ENCODE measurements at regions not wholly inside any gene's neighbourhood (a gene's known extent, or its start where the extent isn't known, plus 50 kb on each side); places are given as distances from the start of the nearest gene placed in this dataset.

GRCh38 chr13:55245005-55245644 lies 1895.6 kb upstream of the PRR20A start:
- H3K27me3 Mint-ChIP-seq (ENCODE audit: unreplicated experiment), result no peaks in the 10 kb centered on the region
- peak; percentile 42 for DNase-seq (ENCODE audit: low spot score)
- TF ChIP-seq CTCF (IDR thresholded peaks at IDR 0.05; ENCODE audit: unreplicated experiment), result peak; percentile 69
- no peak overlapping the region for H3K4me3 Mint-ChIP-seq (ENCODE audit: unreplicated experiment)
- no peaks in the 10 kb centered on the region for H3K36me3 Mint-ChIP-seq (ENCODE audit: low read depth, unreplicated experiment)
- H3K4me1 Mint-ChIP-seq (ENCODE audit: unreplicated experiment), result no peaks in the 10 kb centered on the region
- H3K27ac Mint-ChIP-seq (ENCODE audit: unreplicated experiment), result no peak overlapping the region
- no peaks in the 10 kb centered on the region for H3K9me3 Mint-ChIP-seq (ENCODE audit: unreplicated experiment)

DNA sequence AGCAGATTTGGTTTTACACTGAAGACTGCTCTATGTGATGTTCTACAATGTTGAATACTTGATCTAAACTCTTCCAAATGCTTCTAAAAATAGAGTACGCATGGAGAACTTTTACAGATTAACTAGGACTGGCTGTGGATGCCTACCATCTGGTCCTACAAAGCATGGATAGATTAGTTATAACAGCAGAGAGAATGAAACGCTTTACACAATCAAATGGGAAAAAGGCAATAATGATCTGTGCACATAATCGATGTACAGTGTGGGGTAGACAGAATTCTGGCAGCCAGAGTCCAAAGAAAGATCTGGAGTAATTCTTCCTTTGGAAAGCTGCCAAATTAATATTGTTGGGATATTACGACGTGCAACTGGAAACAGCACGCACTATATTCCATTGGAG lies 1885.5 kb upstream of the PRR20A start:
- H3K27ac Mint-ChIP-seq (ENCODE audit: unreplicated experiment), result no peak overlapping the region
- no peaks in the 10 kb centered on the region for H3K27me3 Mint-ChIP-seq (ENCODE audit: unreplicated experiment)
- no peak for DNase-seq (ENCODE audit: low spot score)
- H3K9me3 Mint-ChIP-seq (ENCODE audit: unreplicated experiment), result no peaks in the 10 kb centered on the region
- no peak overlapping the region for H3K4me3 Mint-ChIP-seq (ENCODE audit: unreplicated experiment)
- H3K36me3 Mint-ChIP-seq (ENCODE audit: low read depth, unreplicated experiment), result no peaks in the 10 kb centered on the region
- TF ChIP-seq CTCF (IDR thresholded peaks at IDR 0.05; ENCODE audit: unreplicated experiment), result no peak
- H3K4me1 Mint-ChIP-seq (ENCODE audit: unreplicated experiment), result no peaks in the 10 kb centered on the region

GRCh38 chr13:55263045-55263444 lies 1877.7 kb upstream of the PRR20A start:
- H3K4me1 Mint-ChIP-seq (ENCODE audit: unreplicated experiment), result no peaks in the 10 kb centered on the region

DNA sequence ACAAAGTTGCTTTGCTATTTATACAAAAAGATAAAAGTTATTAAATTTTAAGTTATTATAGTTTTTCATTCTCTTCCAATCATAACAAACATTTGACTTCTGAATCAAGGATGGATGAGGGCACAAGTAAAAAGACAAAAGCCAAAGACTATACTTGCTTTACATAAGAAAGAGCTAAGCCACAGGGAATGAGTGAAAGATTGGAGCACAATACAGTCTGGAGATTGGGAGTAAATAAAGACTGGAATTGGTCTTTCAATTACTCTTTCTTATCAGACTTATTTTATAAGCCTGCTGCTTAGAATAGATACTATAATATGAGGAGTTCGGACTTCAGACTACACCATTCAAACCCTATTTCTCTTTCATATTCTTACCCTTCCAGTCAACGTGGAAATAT lies 1874.1 kb upstream of the PRR20A start:
- Mint-ChIP-seq H3K4me1 (ENCODE audit: unreplicated experiment) (no peaks in the 10 kb centered on the region), H3K27ac (ENCODE audit: unreplicated experiment) (no peak overlapping the region), H3K27me3 (ENCODE audit: unreplicated experiment) (no peaks in the 10 kb centered on the region), H3K9me3 (ENCODE audit: unreplicated experiment) (no peaks in the 10 kb centered on the region), H3K4me3 (ENCODE audit: unreplicated experiment) (no peak overlapping the region), H3K36me3 (ENCODE audit: low read depth, unreplicated experiment) (no peaks in the 10 kb centered on the region)
- no peak for TF ChIP-seq CTCF (IDR thresholded peaks at IDR 0.05; ENCODE audit: unreplicated experiment)
- no peak for DNase-seq (ENCODE audit: low spot score)

More at GRCh38 chr13:55263045-55263444, 1877.7 kb upstream of the PRR20A start:
- DNase-seq (ENCODE audit: low spot score), result no peak
- H3K27me3 Mint-ChIP-seq (ENCODE audit: unreplicated experiment), result no peaks in the 10 kb centered on the region
- no peaks in the 10 kb centered on the region for H3K36me3 Mint-ChIP-seq (ENCODE audit: low read depth, unreplicated experiment)
- no peak overlapping the region for H3K27ac Mint-ChIP-seq (ENCODE audit: unreplicated experiment)
- H3K9me3 Mint-ChIP-seq (ENCODE audit: unreplicated experiment), result no peaks in the 10 kb centered on the region
- no peak for TF ChIP-seq CTCF (IDR thresholded peaks at IDR 0.05; ENCODE audit: unreplicated experiment)
- H3K4me3 Mint-ChIP-seq (ENCODE audit: unreplicated experiment), result no peak overlapping the region

GRCh38 chr13:55298201-55298600 lies 1842.5 kb upstream of the PRR20A start:
- Mint-ChIP-seq H3K4me3 (ENCODE audit: unreplicated experiment) (no peak overlapping the region), H3K36me3 (ENCODE audit: low read depth, unreplicated experiment) (no peaks in the 10 kb centered on the region), H3K27me3 (ENCODE audit: unreplicated experiment) (no peaks in the 10 kb centered on the region), H3K4me1 (ENCODE audit: unreplicated experiment) (no peaks in the 10 kb centered on the region), H3K27ac (ENCODE audit: unreplicated experiment) (no peak overlapping the region), H3K9me3 (ENCODE audit: unreplicated experiment) (no peaks in the 10 kb centered on the region)
- no peak for DNase-seq (ENCODE audit: low spot score)
- TF ChIP-seq CTCF (IDR thresholded peaks at IDR 0.05; ENCODE audit: unreplicated experiment), result no peak
